Common myeloid progenitor, CD34-positive (primary cell): ENCODE measurements at regions not wholly inside any gene's neighbourhood (a gene's known extent, or its start where the extent isn't known, plus 50 kb on each side); places are given as distances from the start of the nearest gene placed in this dataset.

Experiments used
- CTCF ChIA-PET: fragments of 350-600 bp; sonication (Branson Sonifier 250); formaldehyde crosslinking; loops from one replicate; lab custom pipeline; 2021; ENCODE audit warnings: antibody characterized with exemption; lab: Charles Lee
- POLR2A ChIA-PET: fragments of 350-600 bp; sonication (Branson Sonifier 250); formaldehyde crosslinking; loops from one replicate; lab custom pipeline; 2021; ENCODE audit warnings: antibody characterized with exemption; lab: Charles Lee
- DNase-seq, 3 donors: peaks; one replicate each; pipeline versions ENCODE4 v3.0.0 to v3.0.0-alpha.2; 2013
- H3K27ac ChIP-seq, 2 experiments: 1 replicate in 1 of 2; 2 replicates in 1 of 2; pipeline ENCODE4 v1.7.0; 2013; ENCODE audit warnings: inconsistent platforms in 2 of 2, low read length in 2 of 2, mild to moderate bottlenecking in 2 of 2, low read depth in 1 of 2, moderate library complexity in 1 of 2; ENCODE audit not compliant: severe bottlenecking in 2 of 2, insufficient read depth in 1 of 2, poor library complexity in 1 of 2
- H3K27me3 ChIP-seq, 5 experiments: replicated peaks in 2 of 5; 1 replicate in 3 of 5; 2 replicates in 2 of 5; pipeline versions ENCODE4 v1.6.1 to v1.7.0; 2013; ENCODE audit warnings: low read length in 4 of 5, mild to moderate bottlenecking in 2 of 5, moderate library complexity in 2 of 5, inconsistent platforms in 1 of 5; ENCODE audit not compliant: insufficient read depth in 5 of 5, control insufficient read depth in 4 of 5
- H3K36me3 ChIP-seq, 4 experiments: 1 replicate in 2 of 4; 2 replicates in 2 of 4; pipeline versions ENCODE4 v1.6.1 to v1.7.0; 2013; ENCODE audit warnings: low read length in 3 of 4, control low read depth in 1 of 4, mild to moderate bottlenecking in 1 of 4; ENCODE audit not compliant: control insufficient read depth in 4 of 4, insufficient read depth in 4 of 4
- H3K4me1 ChIP-seq, 4 experiments: 1 replicate in 3 of 4; 2 replicates in 1 of 4; pipeline versions ENCODE4 v1.6.1 to v1.7.1; 2013; ENCODE audit warnings: low read length in 3 of 4, mild to moderate bottlenecking in 3 of 4, control low read depth in 1 of 4, inconsistent platforms in 1 of 4, moderate library complexity in 1 of 4; ENCODE audit not compliant: control insufficient read depth in 4 of 4, insufficient read depth in 4 of 4; ENCODE audit errors: control extremely low read depth in 1 of 4
- H3K4me3 ChIP-seq, 7 experiments: 1 replicate in 4 of 7; 2 replicates in 3 of 7; pipeline versions ENCODE4 v1.5.1 to v1.7.0; 2013; ENCODE audit warnings: mild to moderate bottlenecking in 7 of 7, low read length in 6 of 7, moderate library complexity in 6 of 7, inconsistent platforms in 2 of 7, low read depth in 2 of 7, control low read depth in 1 of 7; ENCODE audit not compliant: insufficient read depth in 4 of 7, control insufficient read depth in 1 of 7; ENCODE audit errors: extremely low read depth in 1 of 7
- H3K9me3 ChIP-seq, 5 experiments: 1 replicate in 4 of 5; 2 replicates in 1 of 5; pipeline versions ENCODE4 v1.6.1 to v1.7.1; 2013; ENCODE audit warnings: low read length in 4 of 5, mild to moderate bottlenecking in 2 of 5, inconsistent platforms in 1 of 5, low read depth in 1 of 5, moderate library complexity in 1 of 5; ENCODE audit not compliant: control insufficient read depth in 4 of 5, insufficient read depth in 2 of 5; ENCODE audit errors: control extremely low read depth in 1 of 5
- WGBS: methylation state at CpG from one replicate; pipeline ENCODE4 v1.1.5; 2013; ENCODE audit not compliant: insufficient coverage; 5-methylcytosine and 5-hydroxymethylcytosine counted together

GRCh38 chr5:30069441-30070263, 1123.8 kb upstream of the CDH6 start:
- no peaks in the 10 kb centered on the region for H3K4me1 ChIP-seq
- 91% methylated on average over 16 of the region's 18 CpGs for WGBS
- DNase-seq: no peak
- no peak overlapping the region for H3K4me3 ChIP-seq
- H3K36me3 ChIP-seq: no peaks in the 10 kb centered on the region
- H3K9me3 ChIP-seq: peaks cover 0 to 4% (median 0%) of the 10 kb centered on the region in 5 experiments
- ChIA-PET CTCF (no interaction called here), POLR2A (no interaction called here)
- H3K27ac ChIP-seq: no peak overlapping the region
- H3K27me3 ChIP-seq: no peaks in the 10 kb centered on the region

- ChIA-PET POLR2A (no interaction called here), CTCF (no interaction called here)
- Histone ChIP-seq H3K27me3 (no peaks in the 10 kb centered on the region), H3K4me1 (no peaks in the 10 kb centered on the region), H3K4me3 (no peak overlapping the region), H3K27ac (no peak overlapping the region), H3K9me3 (no peaks in the 10 kb centered on the region), H3K36me3 (no peaks in the 10 kb centered on the region)
- DNase-seq: no peak
Measured at GRCh38 chr5:30063503-30063902, 1130.0 kb upstream of the CDH6 start.

- POLR2A ChIA-PET: no interaction called here
- DNase-seq: no peak
Measured at GRCh38 chr5:30051976-30052375, 1141.5 kb upstream of the CDH6 start.

GRCh38 chr5:30050056-30050815, 1143.2 kb upstream of the CDH6 start:
- no peak for DNase-seq
- Histone ChIP-seq H3K27me3 (no peaks in the 10 kb centered on the region), H3K4me3 (no peak overlapping the region), H3K9me3 (peaks cover 0 to under 1% (median 0%) of the 10 kb centered on the region in 5 experiments), H3K4me1 (no peaks in the 10 kb centered on the region), H3K27ac (no peak overlapping the region), H3K36me3 (no peaks in the 10 kb centered on the region)
- ChIA-PET CTCF (interaction anchor here (1.4 kb wide), 1 partner anchor 10 kb away, joined by 5 read pairs; no protein-coding TSS in a partner anchor), POLR2A (no interaction called here)
- WGBS: 100% methylated on average over 1 of the region's 8 CpGs

More at GRCh38 chr5:30051976-30052375, 1141.5 kb upstream of the CDH6 start:
- WGBS: no CpG with 5 or more reads among the region's 2 CpGs
- H3K4me1 ChIP-seq: no peaks in the 10 kb centered on the region
- no peak overlapping the region for H3K4me3 ChIP-seq
- H3K27ac ChIP-seq: no peak overlapping the region
- H3K36me3 ChIP-seq: no peaks in the 10 kb centered on the region
- H3K9me3 ChIP-seq: peaks cover 0 to 3% (median 0%) of the 10 kb centered on the region in 5 experiments
- CTCF ChIA-PET: no interaction called here
- no peaks in the 10 kb centered on the region for H3K27me3 ChIP-seq

GRCh38 chr5:30042677-30043076, 1150.8 kb upstream of the CDH6 start:
- Histone ChIP-seq H3K4me3 (no peak overlapping the region), H3K4me1 (no peaks in the 10 kb centered on the region), H3K27me3 (no peaks in the 10 kb centered on the region), H3K36me3 (no peaks in the 10 kb centered on the region), H3K9me3 (no peaks in the 10 kb centered on the region), H3K27ac (no peak overlapping the region)
- DNase-seq: no peak
- ChIA-PET POLR2A (no interaction called here), CTCF (interaction anchor here (1.6 kb wide), 1 partner anchor 20 kb away, joined by 6 read pairs; no protein-coding TSS in a partner anchor)
- WGBS: 94% methylated on average over 10 of the region's 10 CpGs

- H3K27me3 ChIP-seq: no peaks in the 10 kb centered on the region
- WGBS: 92% methylated on average over 6 of the region's 7 CpGs
- no peak overlapping the region for H3K4me3 ChIP-seq
- ChIA-PET POLR2A (no interaction called here), CTCF (interaction anchor here (0.8 to 1.6 kb wide), 2 partner anchors 19 to 20 kb away, joined by 3 to 6 read pairs; no protein-coding TSS in a partner anchor)
- DNase-seq: no peak
- H3K36me3 ChIP-seq: no peaks in the 10 kb centered on the region
- H3K9me3 ChIP-seq: no peaks in the 10 kb centered on the region
- H3K4me1 ChIP-seq: no peaks in the 10 kb centered on the region
- no peak overlapping the region for H3K27ac ChIP-seq
Measured at GRCh38 chr5:30041831-30042385, 1151.6 kb upstream of the CDH6 start.
